Pancreas (tissue), 10 donors: ENCODE measurements at regions not wholly inside any gene's neighbourhood (a gene's known extent, or its start where the extent isn't known, plus 50 kb on each side); places are given as distances from the start of the nearest gene placed in this dataset.

Source experiments
- ATAC-seq, 4 donors: fragments of 200-7000 bp; cut with Tn5 transposase; one replicate each; pipeline versions ENCODE4 v1.8.0 to v1.9.1; 2020; ENCODE audit warnings: mild to moderate bottlenecking in 4 of 4, moderate library complexity in 4 of 4
- DNase-seq, 6 donors: peaks; one replicate each; pipeline ENCODE4 v3.0.0-alpha.2; 2020
- FAIRE-seq: peaks from 2 replicates; lab custom pipeline; 2012; peaks lifted over from hg19 to GRCh38; lab: Jason Lieb, UNC
- H3K27ac ChIP-seq, 4 donors: fragments of 200-600 bp; sonication (generic); 1 replicate in 3 of 4; 2 replicates in 1 of 4; pipeline versions ENCODE4 v1.5.0 to v1.8.0; 2020
- H3K27me3 ChIP-seq, 4 donors: fragments of 200-600 bp; one replicate each; pipeline ENCODE4 v1.8.0; 2021
- H3K36me3 ChIP-seq, 3 donors: fragments of 200-600 bp; sonication (generic) in 1 of 3; one replicate each; pipeline versions ENCODE4 v1.5.0 to v1.8.0; 2020 to 2021
- H3K4me1 ChIP-seq, 3 donors: fragments of 200-600 bp; one replicate each; pipeline ENCODE4 v1.8.0; 2021
- H3K4me3 ChIP-seq, 4 donors: fragments of 200-600 bp; sonication (generic) in 2 of 4; one replicate each; pipeline versions ENCODE4 v1.5.0 to v1.8.0; 2020 to 2021
- H3K9me3 ChIP-seq, 4 donors: fragments of 200-600 bp; one replicate each; pipeline ENCODE4 v1.8.0; 2021
- whole genome bisulfite sequencing, 2 donors: extraction: QIAGEN DNeasy Blood & Tissue Kit; methylation state at CpG; one replicate each; pipeline ENCODE4 v1.1.7; 2013; 5-methylcytosine and 5-hydroxymethylcytosine counted together
- intact Hi-C, 3 donors: fragments of 100-400 bp; cut with DNase I; formaldehyde crosslinking; loops; one replicate each; pipeline versions ENCODE4 v1.11.1 to v1.14.2; 2022
- TF ChIP-seq, protein P1 (sequence below), 4 donors: fragments of 200-600 bp; sonication (generic) in 3 of 4; IDR thresholded peaks; one replicate each; pipeline versions ENCODE4 v1.5.0 to v1.8.0; 2021; ENCODE audit warnings: antibody characterized with exemption in 4 of 4
- donor health status: healthy with polysubstance abuse.
- donor health status: DM: no; HTN: no; CAD: no; lungs with moderate emphysema.
- donor health status: DM: no; HTN: no; CAD: no.
- donor health status: control.
- donor health status: control.
- donor health status: Bipolar disorder and iron deficiency.
- donor health status: DM: yes; HTN: yes; CAD: no.
- donor health status: DM: no; HTN: no; CAD: no.
- donor health status: DM: no; HTN: no; CAD: no.
- donor health status: DM: yes; HTN: yes; CAD: no.

- H3K4me3 ChIP-seq, result no peak overlapping the region
- ATAC-seq (no peak), DNase-seq (no peak), FAIRE-seq (no peak)
- no peaks in the 10 kb centered on the region for H3K9me3 ChIP-seq
- intact Hi-C loops, result no loop called here
- no peak overlapping the region for H3K27ac ChIP-seq
- H3K36me3 ChIP-seq, result no peaks in the 10 kb centered on the region
- TF ChIP-seq, protein P1, sequence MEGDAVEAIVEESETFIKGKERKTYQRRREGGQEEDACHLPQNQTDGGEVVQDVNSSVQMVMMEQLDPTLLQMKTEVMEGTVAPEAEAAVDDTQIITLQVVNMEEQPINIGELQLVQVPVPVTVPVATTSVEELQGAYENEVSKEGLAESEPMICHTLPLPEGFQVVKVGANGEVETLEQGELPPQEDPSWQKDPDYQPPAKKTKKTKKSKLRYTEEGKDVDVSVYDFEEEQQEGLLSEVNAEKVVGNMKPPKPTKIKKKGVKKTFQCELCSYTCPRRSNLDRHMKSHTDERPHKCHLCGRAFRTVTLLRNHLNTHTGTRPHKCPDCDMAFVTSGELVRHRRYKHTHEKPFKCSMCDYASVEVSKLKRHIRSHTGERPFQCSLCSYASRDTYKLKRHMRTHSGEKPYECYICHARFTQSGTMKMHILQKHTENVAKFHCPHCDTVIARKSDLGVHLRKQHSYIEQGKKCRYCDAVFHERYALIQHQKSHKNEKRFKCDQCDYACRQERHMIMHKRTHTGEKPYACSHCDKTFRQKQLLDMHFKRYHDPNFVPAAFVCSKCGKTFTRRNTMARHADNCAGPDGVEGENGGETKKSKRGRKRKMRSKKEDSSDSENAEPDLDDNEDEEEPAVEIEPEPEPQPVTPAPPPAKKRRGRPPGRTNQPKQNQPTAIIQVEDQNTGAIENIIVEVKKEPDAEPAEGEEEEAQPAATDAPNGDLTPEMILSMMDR (IDR thresholded peaks at IDR 0.05), result no peak
- 49 to 70% methylated on average over 3 of the region's 3 CpGs for WGBS, 2 donors
- no peaks in the 10 kb centered on the region for H3K27me3 ChIP-seq
- no peaks in the 10 kb centered on the region for H3K4me1 ChIP-seq
These were observed 103.7 kb upstream of the CD96 start for GRCh38 chr3:111438283-111438682.

DNA sequence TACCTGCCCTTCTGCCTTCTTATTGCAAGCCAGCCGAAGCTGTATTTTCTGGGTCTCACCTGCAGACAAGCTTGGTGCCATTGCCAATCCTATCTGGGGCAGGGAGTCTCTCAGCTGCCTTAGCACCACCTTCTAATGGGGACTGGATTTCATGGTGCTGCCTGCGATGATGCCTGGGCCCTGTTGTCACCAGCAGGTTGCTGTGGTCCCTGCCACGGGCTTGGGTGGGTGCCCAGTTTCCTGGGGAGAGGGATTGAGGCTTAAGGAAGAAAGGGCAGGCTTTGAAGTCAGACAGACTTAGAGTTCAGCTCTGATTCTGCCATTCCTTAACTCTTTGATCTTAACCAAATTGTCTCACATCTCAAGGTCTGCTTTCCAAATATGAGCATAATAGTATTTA, 87.4 kb upstream of the CD96 start:
- peak in 1 of 6 donors; percentile 29 for DNase-seq
- ATAC-seq, result no peak
- WGBS, 2 donors, result 52 to 69% methylated on average over 3 of the region's 3 CpGs
- TF ChIP-seq, protein P1 (IDR thresholded peaks at IDR 0.05), result no peak
- Histone ChIP-seq H3K36me3 (no peaks in the 10 kb centered on the region), H3K4me1 (no peaks in the 10 kb centered on the region), H3K27me3 (no peaks in the 10 kb centered on the region), H3K4me3 (no peak overlapping the region), H3K27ac (no peak overlapping the region), H3K9me3 (no peaks in the 10 kb centered on the region)
- intact Hi-C loops, result no loop called here
- FAIRE-seq, result no peak

DNA sequence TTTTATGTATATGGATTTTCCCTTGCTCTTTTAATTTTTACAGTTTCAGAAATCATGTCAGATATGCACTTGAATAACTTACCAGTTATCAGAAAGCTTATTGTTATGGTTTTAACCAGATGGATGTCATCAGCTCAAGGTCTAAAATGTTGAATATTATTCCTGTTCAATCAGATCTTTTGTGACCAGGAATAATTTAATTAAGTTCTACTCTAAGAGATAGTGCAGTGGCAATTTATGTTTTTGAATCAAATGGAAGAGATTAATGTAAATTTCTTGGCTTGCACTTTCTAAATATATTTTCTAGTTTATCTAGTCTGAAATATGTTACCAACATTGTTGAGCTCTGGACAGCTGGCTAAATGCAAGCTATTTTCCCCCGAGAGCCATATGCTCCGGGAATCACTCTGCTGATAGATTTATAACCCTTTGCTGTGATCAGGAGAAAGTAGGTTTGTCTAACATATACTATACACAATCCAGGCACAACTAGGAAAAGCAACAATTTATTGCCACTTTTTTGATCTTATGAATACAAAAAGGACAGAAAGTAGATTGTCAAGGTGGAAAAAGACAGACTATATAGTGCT, 76.8 kb upstream of the CD96 start:
- Histone ChIP-seq H3K27me3 (no peaks in the 10 kb centered on the region), H3K27ac (no peak overlapping the region), H3K36me3 (no peaks in the 10 kb centered on the region), H3K4me1 (no peaks in the 10 kb centered on the region), H3K9me3 (no peaks in the 10 kb centered on the region), H3K4me3 (no peak overlapping the region)
- no peak for ATAC-seq
- DNase-seq, result no peak
- 30 to 31% methylated on average over 2 of the region's 2 CpGs for WGBS, 2 donors
- TF ChIP-seq, protein P1 (IDR thresholded peaks at IDR 0.05), result no peak
- intact Hi-C loops, result no loop called here
- no peak for FAIRE-seq

- TF ChIP-seq, protein P1 (IDR thresholded peaks at IDR 0.05), result no peak
- ATAC-seq, result no peak
- no peak for FAIRE-seq
- DNase-seq, result no peak
- Histone ChIP-seq H3K27me3 (no peaks in the 10 kb centered on the region), H3K27ac (no peak overlapping the region), H3K36me3 (no peaks in the 10 kb centered on the region), H3K4me1 (no peaks in the 10 kb centered on the region), H3K4me3 (no peak overlapping the region), H3K9me3 (no peaks in the 10 kb centered on the region)
- intact Hi-C loops, result no loop called here
- 54 to 60% methylated on average over 2 of the region's 2 CpGs for WGBS, 2 donors
These were observed 72.0 kb upstream of the CD96 start for GRCh38 chr3:111470032-111470431.

- intact Hi-C loops, result no loop called here
- Histone ChIP-seq H3K4me1 (no peaks in the 10 kb centered on the region), H3K27me3 (no peaks in the 10 kb centered on the region), H3K27ac (no peak overlapping the region), H3K9me3 (no peaks in the 10 kb centered on the region), H3K4me3 (no peak overlapping the region), H3K36me3 (no peaks in the 10 kb centered on the region)
- no peak for FAIRE-seq
- TF ChIP-seq, protein P1 (IDR thresholded peaks at IDR 0.05), result no peak
- no peak for DNase-seq
- WGBS, 2 donors, result 65 to 78% methylated on average over 2 of the region's 2 CpGs
- no peak for ATAC-seq
These were observed 70.2 kb upstream of the CD96 start for GRCh38 chr3:111471831-111472230.
